PC-3 (cell line): ENCODE measurements at regions not wholly inside any gene's neighbourhood (a gene's known extent, or its start where the extent isn't known, plus 50 kb on each side); places are given as distances from the start of the nearest gene placed in this dataset.

ENCODE experiments used
- ATAC-seq: fragments of 200-7000 bp; cut with Tn5 transposase; 2 replicates; pipeline ENCODE4 v1.9.1; 2020; ENCODE audit warnings: mild to moderate bottlenecking, moderate library complexity
- BruUV-seq: library from RNA; stranded (reverse); fragments of 400-500 nt; replicated peaks from 2 replicates; lab custom pipeline; 2021; lab: Mats Ljungman, UMichigan
- CTCF ChIA-PET: fragments of 300-600 bp; sonication (Branson Sonifier 250); formaldehyde crosslinking; loops from one replicate; lab custom pipeline; 2022; ENCODE audit warnings: antibody characterized with exemption; lab: Charles Lee
- POLR2A ChIA-PET: fragments of 300-600 bp; sonication (Branson Sonifier 250); formaldehyde crosslinking; loops from one replicate; lab custom pipeline; 2022; ENCODE audit warnings: antibody characterized with exemption; ENCODE audit not compliant: unreplicated experiment; lab: Charles Lee
- DNase-seq: peaks from one replicate; pipeline ENCODE4 v3.0.0-alpha.2; 2015
- H2AFZ ChIP-seq: fragments of 300-600 bp; sonication (generic); 2 replicates; pipeline ENCODE4 v1.6.0; 2016; ENCODE audit warnings: antibody characterized with exemption, low read length
- H3F3A ChIP-seq: fragments of 300-600 bp; sonication (generic); one replicate; pipeline ENCODE4 v1.6.0; 2017; ENCODE audit warnings: antibody characterized with exemption, low read length, control low read depth, mild to moderate bottlenecking; ENCODE audit not compliant: unreplicated experiment
- H3K27ac ChIP-seq: fragments of 300-600 bp; sonication (generic); 2 replicates; pipeline ENCODE4 v1.5.1; 2016; ENCODE audit warnings: mild to moderate bottlenecking, low read length
- H3K27me3 ChIP-seq: fragments of 300-600 bp; sonication (generic); 2 replicates; pipeline ENCODE4 v1.6.1; 2016; ENCODE audit warnings: low read length, mixed read lengths
- H3K36me3 ChIP-seq: fragments of 300-600 bp; sonication (generic); 2 replicates; pipeline ENCODE4 v1.6.1; 2016; ENCODE audit warnings: low read depth, mixed run types, low read length, mixed read lengths
- H3K4me1 ChIP-seq: fragments of 300-600 bp; sonication (generic); 2 replicates; pipeline ENCODE4 v1.5.1; 2016; ENCODE audit warnings: low read length; ENCODE audit not compliant: insufficient read depth
- H3K4me2 ChIP-seq: fragments of 300-600 bp; sonication (generic); 2 replicates; pipeline ENCODE4 v1.6.0; 2016; ENCODE audit warnings: low read length
- H3K4me3 ChIP-seq: fragments of 300-600 bp; sonication (generic); 2 replicates; pipeline ENCODE4 v1.5.1; 2016; ENCODE audit warnings: mild to moderate bottlenecking, low read length, mixed read lengths
- H3K79me2 ChIP-seq: fragments of 300-600 bp; sonication (generic); 2 replicates; pipeline ENCODE4 v1.6.1; 2017; ENCODE audit warnings: low read length, mixed read lengths
- H3K9ac ChIP-seq: fragments of 300-600 bp; sonication (generic); 2 replicates; pipeline ENCODE4 v1.6.0; 2016; ENCODE audit warnings: mild to moderate bottlenecking, low read length
- H3K9me2 ChIP-seq: fragments of 300-600 bp; sonication (generic); replicated peaks from 2 replicates; pipeline ENCODE4 v1.6.1; 2016; ENCODE audit warnings: mixed run types, low read length, mixed read lengths
- H3K9me3 ChIP-seq: fragments of 300-600 bp; sonication (generic); 2 replicates; pipeline ENCODE4 v1.6.1; 2016; ENCODE audit warnings: low read length, mixed read lengths
- H4K20me1 ChIP-seq: fragments of 300-600 bp; sonication (generic); 2 replicates; pipeline ENCODE4 v1.6.1; 2016; ENCODE audit warnings: low read length, mixed read lengths
- EZH2 ChIP-seq: fragments of 300-600 bp; sonication (generic); IDR thresholded peaks from one replicate; pipeline ENCODE4 v1.6.1; 2017; ENCODE audit warnings: antibody characterized with exemption, mild to moderate bottlenecking, low read length; ENCODE audit not compliant: unreplicated experiment
- EZH2phosphoT487 ChIP-seq: fragments of 300-600 bp; sonication (generic); IDR thresholded peaks from 2 replicates; pipeline ENCODE4 v1.6.1; 2018; ENCODE audit warnings: mild to moderate bottlenecking, antibody characterized with exemption, low read length, borderline replicate concordance
- intact Hi-C: fragments of 100-400 bp; cut with micrococcal nuclease; formaldehyde crosslinking; loops from 2 replicates; pipeline ENCODE4 v1.9.0; 2023
- TF ChIP-seq, protein P1 (sequence below): fragments of 300-600 bp; sonication (generic); conservative IDR thresholded peaks from 2 replicates; pipeline ENCODE4 v1.5.1; 2017; ENCODE audit warnings: antibody characterized with exemption, low read depth, mild to moderate bottlenecking, low read length

DNA sequence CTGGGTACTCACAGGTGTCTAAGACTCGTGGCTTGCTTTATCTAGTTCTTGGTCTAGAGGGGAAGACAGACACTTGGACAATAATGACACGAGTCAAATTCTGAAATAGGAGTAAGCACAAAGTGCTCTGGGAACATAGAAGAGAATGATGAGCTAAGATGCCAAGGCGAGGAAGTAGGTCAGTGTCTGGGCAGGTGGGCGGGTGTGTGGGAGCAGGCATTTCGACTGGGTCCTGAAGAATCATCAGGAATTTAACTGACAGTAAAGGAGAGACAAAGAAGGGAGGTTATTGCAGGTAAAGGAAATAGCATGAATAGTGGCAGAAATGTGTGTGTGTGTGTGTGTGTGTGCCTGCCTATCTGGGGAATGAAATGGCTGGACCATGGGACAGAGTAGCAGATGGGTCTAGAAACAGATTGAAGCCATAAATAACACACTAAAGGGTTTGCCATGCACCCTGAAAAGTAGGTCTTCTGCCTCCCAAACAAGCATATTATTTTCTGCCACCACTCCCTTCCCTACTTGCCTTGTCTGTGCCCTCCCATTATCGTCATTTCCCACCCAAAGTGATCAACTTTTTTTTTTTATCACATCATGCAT is 58.4 kb upstream of the SLC25A43 start:
- no TSS peak for BruUV-seq
- no peaks in the 10 kb centered on the region for H3F3A ChIP-seq
- CTCF ChIA-PET: no interaction called here

DNA sequence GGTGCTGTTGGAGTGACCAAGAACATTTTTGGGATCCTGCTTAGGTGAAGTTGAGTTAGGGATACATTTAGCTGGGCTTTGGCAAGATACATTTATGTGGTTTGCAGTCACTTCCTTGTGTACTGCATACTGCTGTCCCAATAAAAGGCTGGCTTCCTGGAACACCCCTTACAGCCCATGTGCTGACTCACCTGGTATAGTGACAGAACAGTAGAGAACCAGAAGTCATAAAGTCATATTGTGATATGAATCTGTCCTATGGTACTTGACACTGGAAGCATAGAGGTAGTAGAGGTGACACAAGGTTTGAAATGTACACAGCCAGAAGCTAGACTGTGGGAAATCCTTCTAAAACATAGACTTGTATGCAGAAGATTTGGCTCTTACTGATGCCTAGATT is 55.3 kb upstream of the SLC25A43 start:
- Histone ChIP-seq H3K27ac (peak overlapping the region; percentile 11), H3K4me2 (peak overlapping the region; percentile 15; the same call in 1 of the 2 replicates), H3K4me1 (peaks cover 10% of the 10 kb centered on the region), H3F3A (no peaks in the 10 kb centered on the region), H3K9me2 (no peaks in the 10 kb centered on the region), H3K9me3 (no peaks in the 10 kb centered on the region), H3K27me3 (no peaks in the 10 kb centered on the region), H3K9ac (no peak overlapping the region), H4K20me1 (no peaks in the 10 kb centered on the region), H3K79me2 (no peaks in the 10 kb centered on the region), H3K36me3 (no peaks in the 10 kb centered on the region), H2AFZ (no peak overlapping the region; the same call in 1 of the 2 replicates), H3K4me3 (no peak overlapping the region)
- DNase-seq (peak; percentile 79), ATAC-seq (peak; percentile 99)
- no TSS peak for BruUV-seq
- TF ChIP-seq, protein P1, sequence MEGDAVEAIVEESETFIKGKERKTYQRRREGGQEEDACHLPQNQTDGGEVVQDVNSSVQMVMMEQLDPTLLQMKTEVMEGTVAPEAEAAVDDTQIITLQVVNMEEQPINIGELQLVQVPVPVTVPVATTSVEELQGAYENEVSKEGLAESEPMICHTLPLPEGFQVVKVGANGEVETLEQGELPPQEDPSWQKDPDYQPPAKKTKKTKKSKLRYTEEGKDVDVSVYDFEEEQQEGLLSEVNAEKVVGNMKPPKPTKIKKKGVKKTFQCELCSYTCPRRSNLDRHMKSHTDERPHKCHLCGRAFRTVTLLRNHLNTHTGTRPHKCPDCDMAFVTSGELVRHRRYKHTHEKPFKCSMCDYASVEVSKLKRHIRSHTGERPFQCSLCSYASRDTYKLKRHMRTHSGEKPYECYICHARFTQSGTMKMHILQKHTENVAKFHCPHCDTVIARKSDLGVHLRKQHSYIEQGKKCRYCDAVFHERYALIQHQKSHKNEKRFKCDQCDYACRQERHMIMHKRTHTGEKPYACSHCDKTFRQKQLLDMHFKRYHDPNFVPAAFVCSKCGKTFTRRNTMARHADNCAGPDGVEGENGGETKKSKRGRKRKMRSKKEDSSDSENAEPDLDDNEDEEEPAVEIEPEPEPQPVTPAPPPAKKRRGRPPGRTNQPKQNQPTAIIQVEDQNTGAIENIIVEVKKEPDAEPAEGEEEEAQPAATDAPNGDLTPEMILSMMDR: no peak
- no peak for TF ChIP-seq EZH2
- TF ChIP-seq EZH2phosphoT487: no peak
- POLR2A ChIA-PET: no interaction called here
- intact Hi-C loops: no loop called here
- CTCF ChIA-PET: no interaction called here

More for the DNA sequence above, 58.4 kb upstream of the SLC25A43 start:
- H4K20me1 ChIP-seq: no peaks in the 10 kb centered on the region
- no peak for TF ChIP-seq EZH2
- no peak for TF ChIP-seq EZH2phosphoT487
- TF ChIP-seq, protein P1: no peak
- ATAC-seq (no peak), DNase-seq (no peak)
- H3K9ac ChIP-seq: no peak overlapping the region
- H2AFZ ChIP-seq: no peak overlapping the region
- no peak overlapping the region for H3K27ac ChIP-seq
- H3K4me1 ChIP-seq: peaks cover 10% of the 10 kb centered on the region
- H3K9me3 ChIP-seq: no peaks in the 10 kb centered on the region
- no peak overlapping the region for H3K4me2 ChIP-seq
- H3K4me3 ChIP-seq: no peak overlapping the region
- H3K27me3 ChIP-seq: no peaks in the 10 kb centered on the region
- H3K9me2 ChIP-seq: no peaks in the 10 kb centered on the region
- no peaks in the 10 kb centered on the region for H3K36me3 ChIP-seq
- intact Hi-C loops: no loop called here
- POLR2A ChIA-PET: no interaction called here
- H3K79me2 ChIP-seq: no peaks in the 10 kb centered on the region
